ENCODE measurements at regions not wholly inside any gene's neighbourhood (a gene's known extent, or its start where the extent isn't known, plus 50 kb on each side); places are given as distances from the start of the nearest gene placed in this dataset.

- H3K4me1 ChIP-seq (ENCODE audit: control insufficient read depth in 1 of 2, insufficient read depth in 2 of 2, low read length in 2 of 2), result no peaks in the 10 kb centered on the region
- H3K9me3 ChIP-seq (ENCODE audit: control insufficient read depth, low read length), result peaks cover 3% of the 10 kb centered on the region
- intact Hi-C loops (cut with DNase I), result no loop called here
- H3K36me3 ChIP-seq (ENCODE audit: control insufficient read depth in 1 of 2, insufficient read depth in 2 of 2, low read length in 1 of 2), result no peaks in the 10 kb centered on the region
- DNase-seq (no peak), ATAC-seq (ENCODE audit: low FRiP score) (no peak)
- 84 to 87% methylated on average over 4 of the region's 4 CpGs for WGBS, 2 donors
- H3K27ac ChIP-seq (ENCODE audit: low read depth in 1 of 2, low read length in 2 of 2), result no peak overlapping the region
- peaks cover 0 to 2% of the 10 kb centered on the region in 2 donors for H3K27me3 ChIP-seq (ENCODE audit: control insufficient read depth in 1 of 2, insufficient read depth in 2 of 2, low read length in 1 of 2)
- no peak overlapping the region for H3K4me3 ChIP-seq (ENCODE audit: low read length in 2 of 2)
Observed at GRCh38 chr4:110705440-110705782, 82.5 kb upstream of the PITX2 start.

DNA sequence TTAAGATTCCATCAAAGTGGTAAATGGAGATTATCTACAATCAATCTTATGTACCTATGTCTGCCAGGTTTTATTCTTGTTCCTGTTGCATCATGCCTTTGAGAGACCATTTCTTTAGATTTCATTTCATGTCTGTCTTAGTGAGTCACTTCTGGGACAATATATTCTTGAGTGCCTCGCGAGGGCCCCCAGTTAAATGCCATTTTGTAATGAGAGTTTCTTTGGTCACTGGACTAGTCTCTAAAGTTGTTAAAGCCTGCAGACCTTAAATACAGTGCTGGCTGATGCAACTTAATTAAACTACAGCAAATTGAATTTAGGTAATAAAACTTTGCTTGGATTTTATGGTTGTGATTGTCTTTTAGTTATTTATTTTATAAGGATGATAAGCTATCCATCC, 87.2 kb upstream of the PITX2 start:
- no peaks in the 10 kb centered on the region for H3K9me3 ChIP-seq (ENCODE audit: control insufficient read depth, low read length)
- no peaks in the 10 kb centered on the region for H3K27me3 ChIP-seq (ENCODE audit: control insufficient read depth in 1 of 2, insufficient read depth in 2 of 2, low read length in 1 of 2)
- DNase-seq (no peak), ATAC-seq (ENCODE audit: low FRiP score) (no peak)
- intact Hi-C loops (cut with DNase I), result no loop called here
- H3K36me3 ChIP-seq (ENCODE audit: control insufficient read depth in 1 of 2, insufficient read depth in 2 of 2, low read length in 1 of 2), result no peaks in the 10 kb centered on the region
- no peaks in the 10 kb centered on the region for H3K4me1 ChIP-seq (ENCODE audit: control insufficient read depth in 1 of 2, insufficient read depth in 2 of 2, low read length in 2 of 2)
- H3K27ac ChIP-seq (ENCODE audit: low read depth in 1 of 2, low read length in 2 of 2), result no peak overlapping the region
- H3K4me3 ChIP-seq (ENCODE audit: low read length in 2 of 2), result no peak overlapping the region
- WGBS, 2 donors, result 90 to 91% methylated on average over 2 of the region's 2 CpGs

- intact Hi-C loops (cut with DNase I), result no loop called here
- Histone ChIP-seq H3K36me3 (ENCODE audit: control insufficient read depth in 1 of 2, insufficient read depth in 2 of 2, low read length in 1 of 2) (no peaks in the 10 kb centered on the region), H3K27ac (ENCODE audit: low read depth in 1 of 2, low read length in 2 of 2) (no peak overlapping the region), H3K9me3 (ENCODE audit: control insufficient read depth, low read length) (no peaks in the 10 kb centered on the region), H3K4me1 (ENCODE audit: control insufficient read depth in 1 of 2, insufficient read depth in 2 of 2, low read length in 2 of 2) (no peaks in the 10 kb centered on the region), H3K27me3 (ENCODE audit: control insufficient read depth in 1 of 2, insufficient read depth in 2 of 2, low read length in 1 of 2) (no peaks in the 10 kb centered on the region), H3K4me3 (ENCODE audit: low read length in 2 of 2) (no peak overlapping the region)
- WGBS, 2 donors, result 87 to 90% methylated on average over 3 of the region's 3 CpGs
- ATAC-seq (ENCODE audit: low FRiP score), result no peak
- DNase-seq, result no peak
Observed at GRCh38 chr4:110712486-110712885, 89.6 kb upstream of the PITX2 start.

DNA sequence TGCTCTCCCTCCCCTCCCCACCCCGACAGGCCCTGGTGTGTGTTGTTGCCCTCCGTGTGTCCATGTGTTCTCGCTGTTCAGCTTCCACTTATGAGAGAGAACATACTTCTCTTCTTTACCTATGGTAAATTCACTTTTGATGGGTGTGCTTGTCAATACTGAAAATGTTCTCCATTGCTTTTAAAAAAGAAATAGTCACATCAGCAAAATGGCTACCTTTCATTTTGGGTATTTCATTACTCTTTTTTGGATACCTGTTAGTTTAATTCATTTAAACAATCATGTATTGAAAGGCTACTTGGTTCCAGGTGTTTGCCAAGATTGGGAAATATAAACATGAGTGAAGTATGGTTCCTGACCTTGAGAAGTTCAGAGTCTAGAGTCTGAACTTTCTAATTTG, 107.4 kb upstream of the PITX2 start:
- Histone ChIP-seq H3K4me1 (ENCODE audit: control insufficient read depth in 1 of 2, insufficient read depth in 2 of 2, low read length in 2 of 2) (no peaks in the 10 kb centered on the region), H3K27ac (ENCODE audit: low read depth in 1 of 2, low read length in 2 of 2) (no peak overlapping the region), H3K27me3 (ENCODE audit: control insufficient read depth in 1 of 2, insufficient read depth in 2 of 2, low read length in 1 of 2) (no peaks in the 10 kb centered on the region), H3K9me3 (ENCODE audit: control insufficient read depth, low read length) (no peaks in the 10 kb centered on the region), H3K36me3 (ENCODE audit: control insufficient read depth in 1 of 2, insufficient read depth in 2 of 2, low read length in 1 of 2) (no peaks in the 10 kb centered on the region), H3K4me3 (ENCODE audit: low read length in 2 of 2) (no peak overlapping the region)
- intact Hi-C loops (cut with DNase I), result no loop called here
- DNase-seq, result no peak
- 70 to 80% methylated on average over 3 of the region's 3 CpGs for WGBS, 2 donors
- no peak for ATAC-seq (ENCODE audit: low FRiP score)

DNA sequence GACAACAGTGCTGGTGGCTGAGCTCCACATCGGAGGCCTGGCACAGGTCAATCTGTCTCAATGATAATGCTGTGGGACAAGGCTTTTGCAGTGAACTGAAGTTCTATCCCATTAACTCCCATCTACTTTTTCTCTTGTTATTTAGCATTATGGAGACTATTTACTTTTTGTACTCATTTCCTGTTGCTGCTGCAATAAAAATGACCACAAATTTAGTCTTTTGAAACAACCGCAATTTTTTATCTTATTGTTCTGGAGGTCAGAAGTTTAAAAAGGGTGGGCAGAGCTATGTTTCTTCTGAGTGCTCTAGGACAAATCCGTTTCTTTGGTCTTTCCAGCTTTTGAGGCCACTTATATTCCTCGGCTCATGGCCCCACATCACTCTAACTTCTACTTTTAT, 111.0 kb upstream of the PITX2 start:
- Histone ChIP-seq H3K36me3 (ENCODE audit: control insufficient read depth in 1 of 2, insufficient read depth in 2 of 2, low read length in 1 of 2) (no peaks in the 10 kb centered on the region), H3K27ac (ENCODE audit: low read depth in 1 of 2, low read length in 2 of 2) (no peak overlapping the region), H3K4me3 (ENCODE audit: low read length in 2 of 2) (no peak overlapping the region), H3K9me3 (ENCODE audit: control insufficient read depth, low read length) (no peaks in the 10 kb centered on the region), H3K27me3 (ENCODE audit: control insufficient read depth in 1 of 2, insufficient read depth in 2 of 2, low read length in 1 of 2) (no peaks in the 10 kb centered on the region), H3K4me1 (ENCODE audit: control insufficient read depth in 1 of 2, insufficient read depth in 2 of 2, low read length in 2 of 2) (no peaks in the 10 kb centered on the region)
- 65 to 80% methylated on average over 4 of the region's 4 CpGs for WGBS, 2 donors
- intact Hi-C loops (cut with DNase I), result no loop called here
- DNase-seq (no peak), ATAC-seq (ENCODE audit: low FRiP score) (no peak)

- H3K27ac ChIP-seq (ENCODE audit: low read depth in 1 of 2, low read length in 2 of 2), result no peak overlapping the region
- H3K4me1 ChIP-seq (ENCODE audit: control insufficient read depth in 1 of 2, insufficient read depth in 2 of 2, low read length in 2 of 2), result no peaks in the 10 kb centered on the region
- H3K4me3 ChIP-seq (ENCODE audit: low read length in 2 of 2), result no peak overlapping the region
- no peaks in the 10 kb centered on the region for H3K27me3 ChIP-seq (ENCODE audit: control insufficient read depth in 1 of 2, insufficient read depth in 2 of 2, low read length in 1 of 2)
- 81 to 87% methylated on average over 1 of the region's 1 CpG for WGBS, 2 donors
- no peaks in the 10 kb centered on the region for H3K9me3 ChIP-seq (ENCODE audit: control insufficient read depth, low read length)
- no peak for ATAC-seq (ENCODE audit: low FRiP score)
- intact Hi-C loops (cut with DNase I), result no loop called here
- no peak for DNase-seq
- H3K36me3 ChIP-seq (ENCODE audit: control insufficient read depth in 1 of 2, insufficient read depth in 2 of 2, low read length in 1 of 2), result no peaks in the 10 kb centered on the region
Observed at GRCh38 chr4:110735686-110736085, 112.8 kb upstream of the PITX2 start.

GRCh38 chr4:110737931-110738330, 115.1 kb upstream of the PITX2 start:
- Histone ChIP-seq H3K4me1 (ENCODE audit: control insufficient read depth in 1 of 2, insufficient read depth in 2 of 2, low read length in 2 of 2) (no peaks in the 10 kb centered on the region), H3K36me3 (ENCODE audit: control insufficient read depth in 1 of 2, insufficient read depth in 2 of 2, low read length in 1 of 2) (no peaks in the 10 kb centered on the region), H3K27ac (ENCODE audit: low read depth in 1 of 2, low read length in 2 of 2) (no peak overlapping the region), H3K4me3 (ENCODE audit: low read length in 2 of 2) (no peak overlapping the region), H3K27me3 (ENCODE audit: control insufficient read depth in 1 of 2, insufficient read depth in 2 of 2, low read length in 1 of 2) (no peaks in the 10 kb centered on the region), H3K9me3 (ENCODE audit: control insufficient read depth, low read length) (no peaks in the 10 kb centered on the region)
- no peak for ATAC-seq (ENCODE audit: low FRiP score)
- intact Hi-C loops (cut with DNase I), result no loop called here
- DNase-seq, result no peak
- WGBS, 2 donors, result 85 to 94% methylated on average over 3 of the region's 3 CpGs

DNA sequence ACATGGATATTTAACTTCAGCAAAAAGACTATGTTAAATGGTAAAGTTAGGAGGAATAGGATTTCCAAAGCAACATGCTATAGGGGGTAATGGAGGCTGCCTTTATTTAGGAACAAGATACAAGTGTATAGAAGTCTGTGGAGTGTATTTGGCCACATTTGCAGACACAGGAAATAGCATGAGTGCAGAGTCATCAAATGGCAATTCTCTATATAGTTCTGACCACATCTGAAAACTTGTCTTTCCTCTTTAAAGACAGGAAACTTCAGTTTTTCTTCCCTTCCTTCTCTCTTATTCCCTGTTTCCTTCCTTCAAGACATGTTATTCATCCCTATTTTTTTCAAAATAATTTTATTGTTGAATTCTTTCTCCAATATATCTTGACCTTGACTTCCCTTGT, 119.3 kb upstream of the PITX2 start:
- DNase-seq, result no peak
- Histone ChIP-seq H3K27me3 (ENCODE audit: control insufficient read depth in 1 of 2, insufficient read depth in 2 of 2, low read length in 1 of 2) (no peaks in the 10 kb centered on the region), H3K4me3 (ENCODE audit: low read length in 2 of 2) (no peak overlapping the region), H3K27ac (ENCODE audit: low read depth in 1 of 2, low read length in 2 of 2) (no peak overlapping the region), H3K36me3 (ENCODE audit: control insufficient read depth in 1 of 2, insufficient read depth in 2 of 2, low read length in 1 of 2) (no peaks in the 10 kb centered on the region), H3K9me3 (ENCODE audit: control insufficient read depth, low read length) (no peaks in the 10 kb centered on the region), H3K4me1 (ENCODE audit: control insufficient read depth in 1 of 2, insufficient read depth in 2 of 2, low read length in 2 of 2) (no peaks in the 10 kb centered on the region)
- ATAC-seq (ENCODE audit: low FRiP score), result no peak
- intact Hi-C loops (cut with DNase I), result no loop called here

- Histone ChIP-seq H3K27me3 (ENCODE audit: control insufficient read depth in 1 of 2, insufficient read depth in 2 of 2, low read length in 1 of 2) (no peaks in the 10 kb centered on the region), H3K4me3 (ENCODE audit: low read length in 2 of 2) (no peak overlapping the region), H3K9me3 (ENCODE audit: control insufficient read depth, low read length) (no peaks in the 10 kb centered on the region), H3K27ac (ENCODE audit: low read depth in 1 of 2, low read length in 2 of 2) (no peak overlapping the region), H3K4me1 (ENCODE audit: control insufficient read depth in 1 of 2, insufficient read depth in 2 of 2, low read length in 2 of 2) (no peaks in the 10 kb centered on the region), H3K36me3 (ENCODE audit: control insufficient read depth in 1 of 2, insufficient read depth in 2 of 2, low read length in 1 of 2) (no peaks in the 10 kb centered on the region)
- no peak for DNase-seq
- WGBS, 2 donors, result 71 to 83% methylated on average over 2 of the region's 2 CpGs
- no peak for ATAC-seq (ENCODE audit: low FRiP score)
- intact Hi-C loops (cut with DNase I), result no loop called here
Observed at GRCh38 chr4:110748071-110748470, 125.2 kb upstream of the PITX2 start.

DNA sequence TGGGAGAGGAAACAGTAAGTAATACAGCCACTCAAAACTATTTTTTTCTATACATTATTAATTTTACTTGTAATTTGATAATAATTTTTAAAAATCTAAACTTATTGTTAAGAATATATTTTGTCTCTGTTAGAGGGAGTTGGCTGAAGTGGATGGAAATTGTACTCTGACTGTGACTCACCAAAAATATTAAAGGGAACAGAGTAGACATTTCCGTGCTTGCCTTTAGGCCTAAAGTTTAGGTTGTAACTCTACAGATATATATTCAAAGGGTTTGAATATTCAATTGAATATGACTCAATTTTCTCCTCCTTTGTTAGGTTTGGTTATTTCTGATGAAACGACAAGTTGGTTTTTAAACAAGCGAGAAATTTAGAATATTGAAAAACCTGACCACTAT, 128.3 kb upstream of the PITX2 start:
- Histone ChIP-seq H3K4me3 (ENCODE audit: low read length in 2 of 2) (no peak overlapping the region), H3K9me3 (ENCODE audit: control insufficient read depth, low read length) (no peaks in the 10 kb centered on the region), H3K27me3 (ENCODE audit: control insufficient read depth in 1 of 2, insufficient read depth in 2 of 2, low read length in 1 of 2) (peaks cover 0 to 4% of the 10 kb centered on the region in 2 donors), H3K4me1 (ENCODE audit: control insufficient read depth in 1 of 2, insufficient read depth in 2 of 2, low read length in 2 of 2) (no peaks in the 10 kb centered on the region), H3K27ac (ENCODE audit: low read depth in 1 of 2, low read length in 2 of 2) (no peak overlapping the region), H3K36me3 (ENCODE audit: control insufficient read depth in 1 of 2, insufficient read depth in 2 of 2, low read length in 1 of 2) (no peaks in the 10 kb centered on the region)
- intact Hi-C loops (cut with DNase I), result no loop called here
- no peak for DNase-seq
- no peak for ATAC-seq (ENCODE audit: low FRiP score)
- 90 to 93% methylated on average over 3 of the region's 3 CpGs for WGBS, 2 donors

All from aorta (tissue), 5 donors.